AG04450 (cell line): ENCODE measurements at regions not wholly inside any gene's neighbourhood (a gene's known extent, or its start where the extent isn't known, plus 50 kb on each side); places are given as distances from the start of the nearest gene placed in this dataset.

Experiments
- CTCF ChIA-PET: fragments of 300-600, 350-600 bp; formaldehyde crosslinking; extraction: SDS; loops from one replicate; lab custom pipeline; 2022; ENCODE audit warnings: antibody characterized with exemption, inconsistent platforms; lab: Charles Lee
- POLR2A ChIA-PET: fragments of 350-600 bp; formaldehyde crosslinking; extraction: SDS; loops from one replicate; lab custom pipeline; 2021; ENCODE audit warnings: antibody characterized with exemption, inconsistent platforms; lab: Yijun Ruan, JAX
- DNase-seq: peaks from one replicate; pipeline ENCODE4 v3.0.0-alpha.2; 2011; ENCODE audit warnings: low read depth, low spot score
- H3K27ac ChIP-seq: one replicate; pipeline ENCODE4 v1.5.1; 2012; ENCODE audit warnings: low read depth, low read length, control low read depth
- H3K27me3 ChIP-seq: one replicate; pipeline ENCODE4 v1.6.0; 2012; ENCODE audit warnings: low read length; ENCODE audit not compliant: control insufficient read depth, insufficient read depth
- H3K4me3 ChIP-seq: 2 replicates; pipeline ENCODE4 v1.5.1; 2011; ENCODE audit warnings: mild to moderate bottlenecking, low read depth, low read length, control low read depth
- H3K9me3 ChIP-seq: 2 replicates; pipeline ENCODE4 v1.5.1; 2012; ENCODE audit warnings: low read length; ENCODE audit not compliant: control insufficient read depth, insufficient read depth
- CTCF ChIP-seq: IDR thresholded peaks from 2 replicates; pipeline ENCODE4 v1.5.1; 2011; ENCODE audit warnings: low read depth, low read length, control low read depth, inconsistent platforms

GRCh38 chr4:58935332-58935731 is 1825.1 kb upstream of the IGFBP7 start:
- no peak for TF ChIP-seq CTCF
- ChIA-PET CTCF (no interaction called here), POLR2A (no interaction called here)
- no peaks in the 10 kb centered on the region for H3K9me3 ChIP-seq
- no peaks in the 10 kb centered on the region for H3K27me3 ChIP-seq
- no peak overlapping the region for H3K4me3 ChIP-seq
- H3K27ac ChIP-seq = no peak overlapping the region
- DNase-seq = no peak

- H3K4me3 ChIP-seq = no peak overlapping the region
- H3K27ac ChIP-seq = no peak overlapping the region
- TF ChIP-seq CTCF = no peak
- CTCF ChIA-PET = no interaction called here
- DNase-seq = no peak
- no peaks in the 10 kb centered on the region for H3K9me3 ChIP-seq
- POLR2A ChIA-PET = no interaction called here
- no peaks in the 10 kb centered on the region for H3K27me3 ChIP-seq
These were observed 1826.3 kb upstream of the IGFBP7 start for GRCh38 chr4:58936436-58936835.

- Histone ChIP-seq H3K27me3 (no peaks in the 10 kb centered on the region), H3K4me3 (no peak overlapping the region), H3K9me3 (no peaks in the 10 kb centered on the region), H3K27ac (no peak overlapping the region)
- no peak for TF ChIP-seq CTCF
- ChIA-PET POLR2A (interaction anchor here (0.6 kb wide), 1 partner anchor 254 kb away, joined by 3 read pairs; no protein-coding TSS in a partner anchor), CTCF (no interaction called here)
- no peak for DNase-seq
These were observed 1830.0 kb upstream of the IGFBP7 start for GRCh38 chr4:58940167-58940566.

- POLR2A ChIA-PET = no interaction called here
- DNase-seq = no peak
- H3K9me3 ChIP-seq = no peaks in the 10 kb centered on the region
- H3K4me3 ChIP-seq = no peak overlapping the region
- no peak overlapping the region for H3K27ac ChIP-seq
- CTCF ChIA-PET = no interaction called here
- no peak for TF ChIP-seq CTCF
- no peaks in the 10 kb centered on the region for H3K27me3 ChIP-seq
These were observed 1831.1 kb upstream of the IGFBP7 start for GRCh38 chr4:58941286-58941685.

- TF ChIP-seq CTCF = no peak
- Histone ChIP-seq H3K4me3 (no peak overlapping the region), H3K27me3 (no peaks in the 10 kb centered on the region), H3K9me3 (no peaks in the 10 kb centered on the region), H3K27ac (no peak overlapping the region)
- ChIA-PET POLR2A (no interaction called here), CTCF (no interaction called here)
- DNase-seq = no peak
These were observed 1843.4 kb upstream of the IGFBP7 start for GRCh38 chr4:58953575-58953974.
